ENCODE measurements at regions not wholly inside any gene's neighbourhood (a gene's known extent, or its start where the extent isn't known, plus 50 kb on each side); places are given as distances from the start of the nearest gene placed in this dataset.
A peak's percentile ranks its signal among the peaks of the same experiment; 100 is the strongest.
"Not testable (repeated sequence)": the region's sequence is repeated elsewhere in the genome, so short reads cannot be mapped to it uniquely, and the experiment has no call there.

DNA sequence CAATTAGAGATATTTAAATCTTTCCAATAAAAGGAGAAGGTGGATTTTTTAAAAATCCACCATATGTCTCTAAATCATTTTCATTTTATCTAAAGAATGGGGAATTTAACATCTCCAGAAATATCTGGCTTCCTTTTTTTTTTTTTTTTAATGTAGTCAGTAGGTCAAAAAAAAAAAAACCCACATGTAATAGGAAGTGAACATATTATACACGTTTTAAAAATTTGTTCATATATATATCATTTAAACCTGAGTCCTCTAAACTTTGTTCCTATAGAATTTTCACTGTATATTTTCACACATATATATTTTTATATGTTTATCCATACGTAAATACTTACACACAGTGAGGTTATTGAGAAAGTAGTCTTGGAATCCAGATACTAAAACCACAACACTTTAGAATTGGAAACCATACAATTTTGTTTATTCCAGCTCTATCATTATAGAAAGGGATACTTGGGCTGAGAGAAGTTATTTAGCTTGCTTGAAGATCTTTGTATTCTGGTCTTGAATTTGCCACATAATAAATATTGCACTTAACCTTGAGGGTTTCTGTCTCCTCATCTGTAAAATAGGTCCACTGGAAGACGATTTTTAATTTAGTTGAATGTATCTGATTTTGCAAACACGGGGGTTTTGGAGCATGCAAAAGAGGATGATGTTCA, 62.1 kb upstream of the ZNF217 start (continued):
- no peak for TF ChIP-seq GABPA (IDR thresholded peaks at IDR 0.05 in 1 of 2, conservative IDR thresholded peaks at IDR 0.05 in 1 of 2)

DNA sequence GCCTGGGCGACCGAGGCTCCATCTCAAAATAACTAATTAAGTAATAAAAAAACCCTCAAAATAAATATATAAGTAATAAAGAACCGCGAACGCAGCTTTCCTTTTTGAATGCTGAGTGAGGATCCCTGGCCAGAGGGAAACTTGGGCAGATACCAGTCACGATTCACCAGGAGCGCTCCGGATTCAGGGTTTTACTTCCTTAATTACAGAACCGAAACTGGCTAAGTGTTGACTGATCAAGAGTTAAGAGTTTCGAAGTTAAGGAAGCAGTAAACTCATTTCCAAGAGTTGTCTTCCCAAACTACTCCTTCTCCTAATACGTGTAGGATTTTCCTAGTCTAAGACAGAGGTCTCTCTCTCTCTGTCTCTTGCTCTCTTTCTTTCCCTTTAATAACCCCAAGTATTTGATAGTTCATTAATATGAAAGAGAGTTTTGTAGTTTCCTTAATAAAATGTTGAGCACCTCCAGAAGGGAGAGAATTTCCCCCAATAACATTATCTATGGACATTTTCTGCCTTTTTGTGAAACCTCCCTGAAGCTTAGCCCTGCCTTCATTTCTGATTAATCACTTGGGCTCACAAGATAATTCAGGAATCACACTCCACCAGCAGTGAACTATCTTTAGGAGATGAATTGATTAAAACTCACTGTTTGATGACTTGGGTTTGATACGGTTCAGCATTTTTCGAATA, 61.4 kb upstream of the ZNF217 start:
- Histone ChIP-seq H3K9ac (ENCODE audit: low read depth in 1 of 2, low read length in 2 of 2) (no peak overlapping the region), H3K36me3 (ENCODE audit: control insufficient read depth in 4 of 4, insufficient read depth in 3 of 4, low read depth in 1 of 4, low read length in 3 of 4) (no peaks in the 10 kb centered on the region), H3K4me3 (ENCODE audit: low read depth in 1 of 3, low read length in 3 of 3) (no peak overlapping the region), H3K27me3 (ENCODE audit: control insufficient read depth in 4 of 4, insufficient read depth in 4 of 4, low read length in 3 of 4) (no peaks in the 10 kb centered on the region), H3K27ac (ENCODE audit: low read depth in 1 of 2, low read length in 2 of 2) (peak overlapping the region; percentile 36 to 48), H3K4me1 (ENCODE audit: control insufficient read depth in 4 of 4, insufficient read depth in 4 of 4, low read length in 3 of 4) (peaks cover 6 to 34% (median 24%) of the 10 kb centered on the region in 4 donors), H3K9me3 (ENCODE audit: control insufficient read depth in 4 of 4, low read length in 3 of 4) (no peaks in the 10 kb centered on the region)
- WGBS = 74% methylated on average over 13 of the region's 13 CpGs
- TF ChIP-seq HNF4A (conservative IDR thresholded peaks at IDR 0.05) (no peak), FOXA2 (IDR thresholded peaks at IDR 0.05) (no peak), YY1 (IDR thresholded peaks at IDR 0.05) (no peak), SP1 (IDR thresholded peaks at IDR 0.05) (no peak), NR2F2 (IDR thresholded peaks at IDR 0.05) (no peak), EGR1 (IDR thresholded peaks at IDR 0.05; ENCODE audit: low read depth in 2 of 2) (no peak), TAF1 (conservative IDR thresholded peaks at IDR 0.05) (no peak), JUND (IDR thresholded peaks at IDR 0.05) (no peak), GABPA (IDR thresholded peaks at IDR 0.05 in 1 of 2, conservative IDR thresholded peaks at IDR 0.05 in 1 of 2) (no peak), FOXA1 (IDR thresholded peaks at IDR 0.05) (no peak), HNF4G (IDR thresholded peaks at IDR 0.05) (no peak), RXRA (IDR thresholded peaks at IDR 0.05) (no peak), RAD21 (IDR thresholded peaks at IDR 0.05) (no peak)
- TF ChIP-seq, protein P1, sequence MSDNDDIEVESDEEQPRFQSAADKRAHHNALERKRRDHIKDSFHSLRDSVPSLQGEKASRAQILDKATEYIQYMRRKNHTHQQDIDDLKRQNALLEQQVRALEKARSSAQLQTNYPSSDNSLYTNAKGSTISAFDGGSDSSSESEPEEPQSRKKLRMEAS (IDR thresholded peaks at IDR 0.05) = no peak
- TF ChIP-seq, protein P2, sequence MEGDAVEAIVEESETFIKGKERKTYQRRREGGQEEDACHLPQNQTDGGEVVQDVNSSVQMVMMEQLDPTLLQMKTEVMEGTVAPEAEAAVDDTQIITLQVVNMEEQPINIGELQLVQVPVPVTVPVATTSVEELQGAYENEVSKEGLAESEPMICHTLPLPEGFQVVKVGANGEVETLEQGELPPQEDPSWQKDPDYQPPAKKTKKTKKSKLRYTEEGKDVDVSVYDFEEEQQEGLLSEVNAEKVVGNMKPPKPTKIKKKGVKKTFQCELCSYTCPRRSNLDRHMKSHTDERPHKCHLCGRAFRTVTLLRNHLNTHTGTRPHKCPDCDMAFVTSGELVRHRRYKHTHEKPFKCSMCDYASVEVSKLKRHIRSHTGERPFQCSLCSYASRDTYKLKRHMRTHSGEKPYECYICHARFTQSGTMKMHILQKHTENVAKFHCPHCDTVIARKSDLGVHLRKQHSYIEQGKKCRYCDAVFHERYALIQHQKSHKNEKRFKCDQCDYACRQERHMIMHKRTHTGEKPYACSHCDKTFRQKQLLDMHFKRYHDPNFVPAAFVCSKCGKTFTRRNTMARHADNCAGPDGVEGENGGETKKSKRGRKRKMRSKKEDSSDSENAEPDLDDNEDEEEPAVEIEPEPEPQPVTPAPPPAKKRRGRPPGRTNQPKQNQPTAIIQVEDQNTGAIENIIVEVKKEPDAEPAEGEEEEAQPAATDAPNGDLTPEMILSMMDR (IDR thresholded peaks at IDR 0.05; ENCODE audit: low read depth, low read length, missing input control) = no peak
- TF ChIP-seq, protein P3, sequence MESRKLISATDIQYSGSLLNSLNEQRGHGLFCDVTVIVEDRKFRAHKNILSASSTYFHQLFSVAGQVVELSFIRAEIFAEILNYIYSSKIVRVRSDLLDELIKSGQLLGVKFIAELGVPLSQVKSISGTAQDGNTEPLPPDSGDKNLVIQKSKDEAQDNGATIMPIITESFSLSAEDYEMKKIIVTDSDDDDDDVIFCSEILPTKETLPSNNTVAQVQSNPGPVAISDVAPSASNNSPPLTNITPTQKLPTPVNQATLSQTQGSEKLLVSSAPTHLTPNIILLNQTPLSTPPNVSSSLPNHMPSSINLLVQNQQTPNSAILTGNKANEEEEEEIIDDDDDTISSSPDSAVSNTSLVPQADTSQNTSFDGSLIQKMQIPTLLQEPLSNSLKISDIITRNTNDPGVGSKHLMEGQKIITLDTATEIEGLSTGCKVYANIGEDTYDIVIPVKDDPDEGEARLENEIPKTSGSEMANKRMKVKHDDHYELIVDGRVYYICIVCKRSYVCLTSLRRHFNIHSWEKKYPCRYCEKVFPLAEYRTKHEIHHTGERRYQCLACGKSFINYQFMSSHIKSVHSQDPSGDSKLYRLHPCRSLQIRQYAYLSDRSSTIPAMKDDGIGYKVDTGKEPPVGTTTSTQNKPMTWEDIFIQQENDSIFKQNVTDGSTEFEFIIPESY (IDR thresholded peaks at IDR 0.05) = no peak
- TF ChIP-seq, protein P4, sequence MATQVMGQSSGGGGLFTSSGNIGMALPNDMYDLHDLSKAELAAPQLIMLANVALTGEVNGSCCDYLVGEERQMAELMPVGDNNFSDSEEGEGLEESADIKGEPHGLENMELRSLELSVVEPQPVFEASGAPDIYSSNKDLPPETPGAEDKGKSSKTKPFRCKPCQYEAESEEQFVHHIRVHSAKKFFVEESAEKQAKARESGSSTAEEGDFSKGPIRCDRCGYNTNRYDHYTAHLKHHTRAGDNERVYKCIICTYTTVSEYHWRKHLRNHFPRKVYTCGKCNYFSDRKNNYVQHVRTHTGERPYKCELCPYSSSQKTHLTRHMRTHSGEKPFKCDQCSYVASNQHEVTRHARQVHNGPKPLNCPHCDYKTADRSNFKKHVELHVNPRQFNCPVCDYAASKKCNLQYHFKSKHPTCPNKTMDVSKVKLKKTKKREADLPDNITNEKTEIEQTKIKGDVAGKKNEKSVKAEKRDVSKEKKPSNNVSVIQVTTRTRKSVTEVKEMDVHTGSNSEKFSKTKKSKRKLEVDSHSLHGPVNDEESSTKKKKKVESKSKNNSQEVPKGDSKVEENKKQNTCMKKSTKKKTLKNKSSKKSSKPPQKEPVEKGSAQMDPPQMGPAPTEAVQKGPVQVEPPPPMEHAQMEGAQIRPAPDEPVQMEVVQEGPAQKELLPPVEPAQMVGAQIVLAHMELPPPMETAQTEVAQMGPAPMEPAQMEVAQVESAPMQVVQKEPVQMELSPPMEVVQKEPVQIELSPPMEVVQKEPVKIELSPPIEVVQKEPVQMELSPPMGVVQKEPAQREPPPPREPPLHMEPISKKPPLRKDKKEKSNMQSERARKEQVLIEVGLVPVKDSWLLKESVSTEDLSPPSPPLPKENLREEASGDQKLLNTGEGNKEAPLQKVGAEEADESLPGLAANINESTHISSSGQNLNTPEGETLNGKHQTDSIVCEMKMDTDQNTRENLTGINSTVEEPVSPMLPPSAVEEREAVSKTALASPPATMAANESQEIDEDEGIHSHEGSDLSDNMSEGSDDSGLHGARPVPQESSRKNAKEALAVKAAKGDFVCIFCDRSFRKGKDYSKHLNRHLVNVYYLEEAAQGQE (IDR thresholded peaks at IDR 0.05) = no peak
- TF ChIP-seq, protein P5, sequence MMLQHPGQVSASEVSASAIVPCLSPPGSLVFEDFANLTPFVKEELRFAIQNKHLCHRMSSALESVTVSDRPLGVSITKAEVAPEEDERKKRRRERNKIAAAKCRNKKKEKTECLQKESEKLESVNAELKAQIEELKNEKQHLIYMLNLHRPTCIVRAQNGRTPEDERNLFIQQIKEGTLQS (IDR thresholded peaks at IDR 0.05) = no peak
- DNase-seq (ENCODE audit: low spot score) = no peak

DNA sequence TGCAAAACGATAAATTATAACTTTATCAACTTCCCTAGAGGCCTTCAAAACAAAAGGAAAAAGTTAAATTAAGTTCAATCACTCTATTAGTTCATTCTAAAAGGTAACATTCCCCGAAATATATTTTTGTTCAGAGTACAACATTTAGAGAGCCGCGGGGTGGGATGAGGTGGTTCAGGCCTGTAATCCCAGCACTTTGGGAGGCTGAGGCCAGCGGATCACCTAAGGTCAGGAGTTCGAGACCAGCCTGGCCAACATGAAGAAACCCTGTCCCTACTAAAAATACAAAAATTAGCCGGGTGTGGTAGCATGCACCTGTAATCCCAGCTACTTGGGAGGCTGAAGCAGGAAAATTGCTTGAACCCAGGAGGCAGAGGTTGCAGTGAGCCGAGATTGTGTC, 60.9 kb upstream of the ZNF217 start:
- not testable (repeated sequence) for H3K4me3 ChIP-seq (ENCODE audit: low read depth in 1 of 3, low read length in 3 of 3); H3K9ac ChIP-seq (ENCODE audit: low read depth in 1 of 2, low read length in 2 of 2); H3K36me3 ChIP-seq (ENCODE audit: control insufficient read depth in 4 of 4, insufficient read depth in 3 of 4, low read depth in 1 of 4, low read length in 3 of 4); H3K27me3 ChIP-seq (ENCODE audit: control insufficient read depth in 4 of 4, insufficient read depth in 4 of 4, low read length in 3 of 4); DNase-seq (ENCODE audit: low spot score); H3K9me3 ChIP-seq (ENCODE audit: control insufficient read depth in 4 of 4, low read length in 3 of 4)
- WGBS = 80% methylated on average over 8 of the region's 8 CpGs
- H3K27ac ChIP-seq (ENCODE audit: low read depth in 1 of 2, low read length in 2 of 2) = peak overlapping the region in 1 of 2 donors; percentile 54
- peaks cover 6 to 34% (median 24%) of the 10 kb centered on the region in 4 donors for H3K4me1 ChIP-seq (ENCODE audit: control insufficient read depth in 4 of 4, insufficient read depth in 4 of 4, low read length in 3 of 4)

Data from liver (tissue), 8 donors.